ENCODE measurements at regions not wholly inside any gene's neighbourhood (a gene's known extent, or its start where the extent isn't known, plus 50 kb on each side); places are given as distances from the start of the nearest gene placed in this dataset.

DNA sequence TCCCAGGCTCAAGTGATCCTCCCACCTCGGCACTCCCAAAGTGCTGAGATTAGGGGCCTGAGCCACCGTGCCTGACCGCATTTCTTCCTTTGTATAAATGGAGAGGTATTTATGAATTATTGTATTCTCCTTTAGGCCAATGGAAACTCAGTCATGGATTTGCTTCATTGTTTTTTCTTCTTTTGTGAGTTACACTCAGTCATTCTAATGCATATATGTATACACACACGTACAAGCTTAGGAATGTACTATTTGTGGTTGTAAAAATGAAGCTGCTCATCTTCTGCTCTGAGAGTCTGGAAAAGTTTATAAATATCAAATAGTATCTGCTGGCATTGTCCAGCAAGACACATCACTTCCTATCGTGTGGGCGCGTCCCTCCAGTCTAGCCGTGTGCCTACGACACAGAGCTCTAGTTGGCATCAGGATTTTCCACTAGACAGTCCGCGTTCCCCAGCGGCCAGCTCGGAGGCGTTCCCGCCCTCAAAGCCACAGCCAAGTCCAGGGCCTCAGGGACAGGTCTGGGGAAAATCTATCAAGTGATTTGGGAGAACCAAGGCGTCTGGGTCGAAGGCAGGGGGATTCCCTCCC lies 215.2 kb downstream of the NFATC2 start:
- TF ChIP-seq, protein P1, sequence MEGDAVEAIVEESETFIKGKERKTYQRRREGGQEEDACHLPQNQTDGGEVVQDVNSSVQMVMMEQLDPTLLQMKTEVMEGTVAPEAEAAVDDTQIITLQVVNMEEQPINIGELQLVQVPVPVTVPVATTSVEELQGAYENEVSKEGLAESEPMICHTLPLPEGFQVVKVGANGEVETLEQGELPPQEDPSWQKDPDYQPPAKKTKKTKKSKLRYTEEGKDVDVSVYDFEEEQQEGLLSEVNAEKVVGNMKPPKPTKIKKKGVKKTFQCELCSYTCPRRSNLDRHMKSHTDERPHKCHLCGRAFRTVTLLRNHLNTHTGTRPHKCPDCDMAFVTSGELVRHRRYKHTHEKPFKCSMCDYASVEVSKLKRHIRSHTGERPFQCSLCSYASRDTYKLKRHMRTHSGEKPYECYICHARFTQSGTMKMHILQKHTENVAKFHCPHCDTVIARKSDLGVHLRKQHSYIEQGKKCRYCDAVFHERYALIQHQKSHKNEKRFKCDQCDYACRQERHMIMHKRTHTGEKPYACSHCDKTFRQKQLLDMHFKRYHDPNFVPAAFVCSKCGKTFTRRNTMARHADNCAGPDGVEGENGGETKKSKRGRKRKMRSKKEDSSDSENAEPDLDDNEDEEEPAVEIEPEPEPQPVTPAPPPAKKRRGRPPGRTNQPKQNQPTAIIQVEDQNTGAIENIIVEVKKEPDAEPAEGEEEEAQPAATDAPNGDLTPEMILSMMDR (IDR thresholded peaks at IDR 0.05), result no peak
- Histone ChIP-seq H3K4me3 (ENCODE audit: low read depth in 1 of 2, low read length in 1 of 2) (no peak overlapping the region), H3K36me3 (no peaks in the 10 kb centered on the region), H3K4me1 (ENCODE audit: control insufficient read depth in 1 of 2, insufficient read depth in 1 of 2, low read depth in 1 of 2, low read length in 1 of 2) (no peaks in the 10 kb centered on the region), H3K27ac (no peak overlapping the region), H3K27me3 (no peaks in the 10 kb centered on the region), H3K9me3 (no peaks in the 10 kb centered on the region)

DNA sequence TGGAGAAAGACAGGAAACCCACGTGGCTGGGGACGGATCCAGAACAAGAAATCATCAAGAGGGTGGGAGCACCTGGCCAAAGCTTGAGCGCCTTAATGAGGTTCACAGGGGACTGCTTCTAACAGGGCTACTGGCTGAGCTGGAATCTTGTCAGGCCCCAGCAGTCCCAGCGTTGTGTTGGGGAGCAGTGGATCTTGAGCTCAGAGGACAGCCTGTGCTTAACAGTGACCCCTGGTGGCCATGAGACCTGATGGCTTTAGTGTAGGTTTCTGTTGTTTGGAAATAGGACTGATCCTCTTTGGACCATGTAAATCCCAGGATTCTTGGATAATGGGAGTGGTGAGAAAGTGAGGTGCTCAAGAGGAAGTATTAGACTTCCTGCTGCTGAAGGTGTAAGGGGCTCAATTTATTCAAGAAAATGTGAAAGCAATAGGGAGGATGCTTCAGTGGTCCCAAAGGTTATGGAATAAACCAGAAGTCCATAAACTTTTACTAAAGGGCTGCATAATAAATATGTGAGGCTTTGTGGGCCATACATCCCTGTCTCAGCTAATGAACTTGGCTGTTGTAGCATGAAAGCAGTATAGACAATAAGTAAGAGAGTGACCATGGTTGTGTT lies 216.2 kb downstream of the NFATC2 start:
- Histone ChIP-seq H3K4me1 (ENCODE audit: control insufficient read depth in 1 of 2, insufficient read depth in 1 of 2, low read depth in 1 of 2, low read length in 1 of 2) (no peaks in the 10 kb centered on the region), H3K27ac (no peak overlapping the region), H3K9me3 (no peaks in the 10 kb centered on the region), H3K27me3 (no peaks in the 10 kb centered on the region), H3K36me3 (no peaks in the 10 kb centered on the region), H3K4me3 (ENCODE audit: low read depth in 1 of 2, low read length in 1 of 2) (no peak overlapping the region)
- TF ChIP-seq, protein P1 (IDR thresholded peaks at IDR 0.05), result no peak

DNA sequence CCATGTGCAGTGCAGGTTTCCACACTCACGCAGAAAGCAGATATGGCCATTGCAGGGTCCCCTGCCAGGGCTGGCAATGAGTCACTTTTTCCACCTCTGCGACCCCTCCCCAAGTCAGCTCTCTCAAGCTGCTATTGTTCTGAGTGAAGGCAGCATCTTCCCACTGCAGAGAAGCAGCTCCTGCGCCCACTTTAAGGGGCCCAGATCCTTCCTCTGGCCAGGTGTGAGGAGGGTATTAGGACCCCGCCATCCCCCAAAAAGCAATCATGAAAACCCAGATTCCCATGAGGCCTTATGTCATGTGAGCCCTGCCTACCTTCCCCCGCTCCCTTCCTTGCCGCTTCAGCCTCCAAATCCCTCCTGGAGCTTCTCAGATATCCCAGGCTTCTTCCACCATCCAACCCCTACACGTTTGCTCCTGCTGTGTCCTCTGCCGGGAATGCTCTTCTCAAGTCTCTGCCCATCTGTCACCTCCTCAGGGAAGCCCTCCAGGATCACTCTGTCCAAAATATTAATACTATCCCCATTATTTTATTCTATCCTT lies 220.3 kb downstream of the NFATC2 start:
- H3K9me3 ChIP-seq, result no peaks in the 10 kb centered on the region
- TF ChIP-seq, protein P1 (IDR thresholded peaks at IDR 0.05), result no peak

GRCh38 chr20:51321343-51322163 lies 221.0 kb downstream of the NFATC2 start:
- TF ChIP-seq, protein P1 (IDR thresholded peaks at IDR 0.05), result no peak
- Histone ChIP-seq H3K4me3 (ENCODE audit: low read depth in 1 of 2, low read length in 1 of 2) (no peak overlapping the region), H3K27ac (no peak overlapping the region), H3K27me3 (no peaks in the 10 kb centered on the region), H3K9me3 (no peaks in the 10 kb centered on the region), H3K36me3 (no peaks in the 10 kb centered on the region), H3K4me1 (ENCODE audit: control insufficient read depth in 1 of 2, insufficient read depth in 1 of 2, low read depth in 1 of 2, low read length in 1 of 2) (no peaks in the 10 kb centered on the region)

More for the DNA sequence above, 220.3 kb downstream of the NFATC2 start:
- Histone ChIP-seq H3K4me1 (ENCODE audit: control insufficient read depth in 1 of 2, insufficient read depth in 1 of 2, low read depth in 1 of 2, low read length in 1 of 2) (no peaks in the 10 kb centered on the region), H3K27me3 (no peaks in the 10 kb centered on the region), H3K27ac (no peak overlapping the region), H3K4me3 (ENCODE audit: low read depth in 1 of 2, low read length in 1 of 2) (no peak overlapping the region), H3K36me3 (no peaks in the 10 kb centered on the region)

- Histone ChIP-seq H3K36me3 (no peaks in the 10 kb centered on the region), H3K27ac (no peak overlapping the region), H3K4me3 (ENCODE audit: low read depth in 1 of 2, low read length in 1 of 2) (no peak overlapping the region), H3K9me3 (no peaks in the 10 kb centered on the region), H3K27me3 (no peaks in the 10 kb centered on the region), H3K4me1 (ENCODE audit: control insufficient read depth in 1 of 2, insufficient read depth in 1 of 2, low read depth in 1 of 2, low read length in 1 of 2) (no peaks in the 10 kb centered on the region)
- TF ChIP-seq, protein P1 (IDR thresholded peaks at IDR 0.05), result no peak
These were observed 223.0 kb downstream of the NFATC2 start for GRCh38 chr20:51319522-51319921.

All from neutrophil (primary cell).